Activated naive CD4-positive, alpha-beta T cell treated with anti-CD3 and anti-CD28 coated beads for 36 hours (primary cell): ENCODE measurements at regions not wholly inside any gene's neighbourhood (a gene's known extent, or its start where the extent isn't known, plus 50 kb on each side); places are given as distances from the start of the nearest gene placed in this dataset.

Experiments used
- CTCF ChIA-PET: fragments of 350-600 bp; sonication (Branson Sonifier 250); formaldehyde crosslinking; loops from one replicate; lab custom pipeline; 2021; ENCODE audit warnings: antibody characterized with exemption; lab: Charles Lee
- DNase-seq: peaks from one replicate; pipeline ENCODE4 v3.0.0-alpha.2; 2020
- H3K27ac Mint-ChIP-seq: one replicate; pipeline ENCODE4 v1.8.0; 2021; ENCODE audit warnings: mild to moderate bottlenecking, mixed read lengths
- H3K27me3 Mint-ChIP-seq: one replicate; pipeline ENCODE4 v1.8.0; 2021; ENCODE audit warnings: low read depth, mixed read lengths
- H3K36me3 Mint-ChIP-seq: one replicate; pipeline ENCODE4 v1.8.0; 2021; ENCODE audit warnings: low read depth, mixed read lengths
- H3K4me1 Mint-ChIP-seq: one replicate; pipeline ENCODE4 v1.8.0; 2021; ENCODE audit warnings: low read depth, mixed read lengths
- H3K4me3 Mint-ChIP-seq: one replicate; pipeline ENCODE4 v1.8.0; 2021; ENCODE audit warnings: mild to moderate bottlenecking, moderate library complexity, mixed read lengths
- H3K9me3 Mint-ChIP-seq: one replicate; pipeline ENCODE4 v1.8.0; 2021; ENCODE audit warnings: mixed read lengths
- intact Hi-C: fragments of 100-400 bp; cut with micrococcal nuclease; formaldehyde crosslinking; loops from one replicate; pipeline ENCODE4 v1.15.1; 2023

GRCh38 chr5:124414973-124415372, 331.5 kb downstream of the ZNF608 start:
- intact Hi-C loops, result no loop called here
- Mint-ChIP-seq H3K27me3 (no peaks in the 10 kb centered on the region), H3K4me3 (no peak overlapping the region), H3K9me3 (no peaks in the 10 kb centered on the region), H3K27ac (no peak overlapping the region), H3K36me3 (no peaks in the 10 kb centered on the region), H3K4me1 (no peaks in the 10 kb centered on the region)
- CTCF ChIA-PET, result no interaction called here
- no peak for DNase-seq

GRCh38 chr5:124410539-124411488, 335.6 kb downstream of the ZNF608 start:
- Mint-ChIP-seq H3K36me3 (no peaks in the 10 kb centered on the region), H3K9me3 (no peaks in the 10 kb centered on the region), H3K4me1 (no peaks in the 10 kb centered on the region), H3K27me3 (no peaks in the 10 kb centered on the region), H3K27ac (no peak overlapping the region), H3K4me3 (no peak overlapping the region)
- DNase-seq, result no peak
- CTCF ChIA-PET, result no interaction called here
- intact Hi-C loops, result no loop called here

GRCh38 chr5:124408738-124409453, 337.5 kb downstream of the ZNF608 start:
- Mint-ChIP-seq H3K4me1 (no peaks in the 10 kb centered on the region), H3K27ac (no peak overlapping the region), H3K4me3 (no peak overlapping the region), H3K9me3 (no peaks in the 10 kb centered on the region), H3K27me3 (no peaks in the 10 kb centered on the region), H3K36me3 (no peaks in the 10 kb centered on the region)
- CTCF ChIA-PET, result no interaction called here
- no peak for DNase-seq
- intact Hi-C loops, result no loop called here

GRCh38 chr5:124404796-124405195, 341.6 kb downstream of the ZNF608 start:
- CTCF ChIA-PET, result no interaction called here
- no peak overlapping the region for H3K4me3 Mint-ChIP-seq
- no peak for DNase-seq
- no peak overlapping the region for H3K27ac Mint-ChIP-seq
- H3K4me1 Mint-ChIP-seq, result no peaks in the 10 kb centered on the region
- H3K27me3 Mint-ChIP-seq, result no peaks in the 10 kb centered on the region
- H3K36me3 Mint-ChIP-seq, result no peaks in the 10 kb centered on the region
- intact Hi-C loops, result no loop called here
- no peaks in the 10 kb centered on the region for H3K9me3 Mint-ChIP-seq

DNA sequence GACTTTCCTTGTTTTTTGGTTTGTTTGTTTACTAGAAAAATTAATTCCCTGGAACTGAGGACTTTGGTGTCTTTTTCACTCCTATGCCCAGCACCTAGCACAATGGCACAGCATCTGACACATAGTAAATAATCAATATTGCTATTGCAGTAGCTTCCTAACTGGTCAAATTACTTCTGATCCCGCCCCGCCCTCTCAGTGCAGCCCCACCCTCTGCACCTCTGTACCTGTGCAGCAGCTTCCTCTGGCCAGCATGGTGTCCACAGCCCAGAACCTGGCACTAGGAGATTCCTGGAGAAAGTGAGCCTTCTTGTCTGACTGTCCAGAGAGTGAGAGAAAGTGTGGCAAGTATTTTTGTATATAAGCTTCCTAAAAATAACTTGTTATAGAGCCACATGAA, 343.2 kb downstream of the ZNF608 start:
- no peaks in the 10 kb centered on the region for H3K9me3 Mint-ChIP-seq
- no peak overlapping the region for H3K27ac Mint-ChIP-seq
- no peak for DNase-seq
- H3K4me3 Mint-ChIP-seq, result no peak overlapping the region
- no peaks in the 10 kb centered on the region for H3K4me1 Mint-ChIP-seq
- intact Hi-C loops, result no loop called here
- no peaks in the 10 kb centered on the region for H3K27me3 Mint-ChIP-seq
- CTCF ChIA-PET, result no interaction called here
- H3K36me3 Mint-ChIP-seq, result no peaks in the 10 kb centered on the region

DNA sequence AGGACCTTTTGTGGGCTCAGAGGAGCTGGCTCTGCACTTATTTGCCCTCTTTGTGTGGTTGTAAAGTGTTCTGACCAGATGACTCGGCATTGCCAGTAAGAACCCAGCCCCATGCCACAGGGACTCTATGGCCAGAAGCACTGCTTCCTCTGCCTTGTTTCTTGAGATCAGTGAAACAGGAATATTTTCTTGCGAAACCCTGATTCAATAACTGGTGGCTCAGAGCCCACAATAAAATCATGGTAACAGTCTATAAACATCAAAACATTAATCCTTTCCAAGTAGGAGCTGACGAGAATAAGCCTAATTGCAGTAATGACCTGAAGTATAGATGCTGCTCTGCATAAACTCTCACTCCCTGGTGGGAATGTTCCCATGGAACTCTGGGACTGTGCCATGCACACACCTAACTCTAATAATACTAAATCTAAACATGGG, 344.3 kb downstream of the ZNF608 start:
- DNase-seq, result no peak
- CTCF ChIA-PET, result interaction anchor here (0.7 kb wide), 1 partner anchor 476 kb away, joined by 3 read pairs; no protein-coding TSS in a partner anchor
- Mint-ChIP-seq H3K36me3 (no peaks in the 10 kb centered on the region), H3K27me3 (no peaks in the 10 kb centered on the region), H3K4me3 (no peak overlapping the region), H3K27ac (no peak overlapping the region), H3K4me1 (no peaks in the 10 kb centered on the region), H3K9me3 (peaks cover 3% of the 10 kb centered on the region)
- intact Hi-C loops, result no loop called here

DNA sequence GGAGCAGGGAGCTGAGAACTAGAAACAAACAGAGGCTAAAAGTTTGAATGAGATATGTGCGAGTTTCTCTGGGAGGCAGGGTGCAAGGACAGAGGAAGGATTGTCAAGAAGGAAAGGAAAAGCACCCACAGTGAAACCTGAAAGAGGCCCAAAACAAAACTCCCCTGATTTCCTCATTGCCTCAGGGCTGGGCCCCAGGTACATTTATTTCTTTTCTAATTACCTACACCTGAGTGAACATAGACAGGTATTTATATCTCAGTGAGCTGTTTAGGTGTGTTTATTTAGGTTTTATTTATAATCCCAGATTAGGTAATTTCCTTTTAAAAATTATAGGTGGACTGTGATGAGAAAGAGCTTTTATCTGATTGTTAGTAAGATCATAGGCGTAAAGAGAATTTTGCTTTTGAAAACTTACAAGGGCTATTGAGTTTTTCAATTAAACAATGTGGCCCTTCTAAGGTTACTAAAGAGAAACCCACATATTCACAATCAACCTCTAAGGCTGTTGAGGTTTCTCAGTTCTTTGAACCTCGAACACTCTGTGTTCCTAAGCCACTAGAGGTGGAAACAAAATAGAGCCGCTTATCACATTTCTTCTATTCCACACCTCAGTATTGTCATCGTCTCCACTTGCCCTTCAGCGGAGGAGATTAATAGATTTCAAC, 344.8 kb downstream of the ZNF608 start:
- no peaks in the 10 kb centered on the region for H3K27me3 Mint-ChIP-seq
- H3K4me1 Mint-ChIP-seq, result no peaks in the 10 kb centered on the region
- H3K27ac Mint-ChIP-seq, result no peak overlapping the region
- no peak overlapping the region for H3K4me3 Mint-ChIP-seq
- no peak for DNase-seq
- H3K36me3 Mint-ChIP-seq, result no peaks in the 10 kb centered on the region
- CTCF ChIA-PET, result no interaction called here
- intact Hi-C loops, result no loop called here
- H3K9me3 Mint-ChIP-seq, result peaks cover 3% of the 10 kb centered on the region

DNA sequence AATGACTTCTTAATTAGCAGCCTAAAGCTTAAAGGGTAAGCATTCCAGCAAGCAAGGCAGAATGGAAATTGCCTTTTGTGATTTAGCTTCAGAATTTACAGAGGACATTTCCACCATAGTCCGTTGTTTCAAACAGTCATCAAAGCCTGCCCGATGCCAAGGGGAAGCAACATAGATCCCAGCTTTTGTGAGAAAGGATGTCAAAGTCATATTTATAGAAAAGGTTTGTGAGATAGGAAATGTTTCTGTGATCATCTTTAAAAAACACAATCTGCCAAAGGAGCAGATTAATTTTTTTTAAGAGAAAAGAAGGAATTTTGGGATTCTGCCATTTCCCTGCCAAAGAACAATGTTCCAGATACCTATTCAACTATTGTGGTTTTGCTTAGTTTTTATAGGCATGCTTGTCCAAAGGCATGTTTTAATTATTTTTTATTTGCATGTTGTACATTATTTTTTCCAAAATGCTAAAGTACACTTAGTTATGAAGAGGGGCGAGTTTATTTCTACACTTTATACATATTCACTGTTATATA, 346.9 kb downstream of the ZNF608 start:
- DNase-seq, result no peak
- H3K4me1 Mint-ChIP-seq, result no peaks in the 10 kb centered on the region
- intact Hi-C loops, result no loop called here
- H3K27ac Mint-ChIP-seq, result no peak overlapping the region
- H3K27me3 Mint-ChIP-seq, result no peaks in the 10 kb centered on the region
- CTCF ChIA-PET, result no interaction called here
- no peak overlapping the region for H3K4me3 Mint-ChIP-seq
- peaks cover 3% of the 10 kb centered on the region for H3K9me3 Mint-ChIP-seq
- H3K36me3 Mint-ChIP-seq, result no peaks in the 10 kb centered on the region

DNA sequence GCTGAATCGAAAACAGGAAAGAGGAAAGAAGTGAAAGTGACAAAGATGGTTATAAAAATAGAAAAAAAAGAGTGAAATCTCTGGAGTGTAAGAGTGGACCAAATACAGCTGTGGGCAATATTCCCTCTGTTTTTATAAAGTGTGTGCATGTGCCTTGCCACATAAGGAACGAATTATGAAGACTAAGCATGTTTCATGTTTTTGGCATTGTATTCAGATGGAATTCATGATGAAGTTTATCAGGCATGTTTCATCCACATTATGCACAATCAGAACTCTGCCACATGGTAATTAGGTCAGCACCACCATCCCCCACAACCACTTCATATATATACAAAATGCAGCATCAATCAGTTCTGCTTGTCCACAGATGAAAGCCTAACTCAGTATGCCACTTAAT, 348.0 kb downstream of the ZNF608 start:
- Mint-ChIP-seq H3K9me3 (peaks cover 3% of the 10 kb centered on the region), H3K4me3 (no peak overlapping the region), H3K36me3 (no peaks in the 10 kb centered on the region), H3K27me3 (no peaks in the 10 kb centered on the region), H3K4me1 (no peaks in the 10 kb centered on the region), H3K27ac (no peak overlapping the region)
- CTCF ChIA-PET, result no interaction called here
- DNase-seq, result no peak
- intact Hi-C loops, result no loop called here

GRCh38 chr5:124397317-124397716, 349.1 kb downstream of the ZNF608 start:
- Mint-ChIP-seq H3K4me1 (no peaks in the 10 kb centered on the region), H3K27ac (no peak overlapping the region), H3K9me3 (peaks cover 3% of the 10 kb centered on the region), H3K27me3 (no peaks in the 10 kb centered on the region), H3K4me3 (no peak overlapping the region), H3K36me3 (no peaks in the 10 kb centered on the region)
- CTCF ChIA-PET, result no interaction called here
- DNase-seq, result no peak
- intact Hi-C loops, result no loop called here

- Mint-ChIP-seq H3K4me3 (no peak overlapping the region), H3K9me3 (peaks cover 3% of the 10 kb centered on the region)
- CTCF ChIA-PET, result no interaction called here
Observed at GRCh38 chr5:124395926-124396325, 350.5 kb downstream of the ZNF608 start.

DNA sequence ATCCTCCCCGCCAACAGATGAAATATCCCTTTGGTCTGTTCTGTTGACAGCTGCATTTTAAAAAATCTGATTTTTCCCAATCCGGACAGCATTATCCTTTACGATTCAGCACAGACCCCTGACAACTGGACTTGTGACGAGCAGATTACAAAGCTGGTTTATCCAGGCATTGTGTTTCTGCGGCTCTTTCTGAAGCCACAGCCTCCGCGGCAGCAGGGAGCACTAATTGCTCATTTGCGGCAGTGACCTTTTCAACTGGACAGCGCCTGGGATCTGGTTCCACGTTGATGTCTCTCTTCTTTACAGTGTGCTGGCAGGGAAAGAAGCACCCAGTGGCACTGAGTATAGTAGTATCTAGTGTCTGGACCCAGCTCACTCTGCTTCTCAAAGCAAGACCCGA, 351.2 kb downstream of the ZNF608 start:
- Mint-ChIP-seq H3K36me3 (no peaks in the 10 kb centered on the region), H3K4me3 (no peak overlapping the region), H3K4me1 (no peaks in the 10 kb centered on the region), H3K9me3 (peaks cover 3% of the 10 kb centered on the region), H3K27ac (no peak overlapping the region), H3K27me3 (no peaks in the 10 kb centered on the region)
- CTCF ChIA-PET, result no interaction called here
- no peak for DNase-seq
- intact Hi-C loops, result no loop called here

More at GRCh38 chr5:124395926-124396325, 350.5 kb downstream of the ZNF608 start:
- no peak for DNase-seq
- no peaks in the 10 kb centered on the region for H3K27me3 Mint-ChIP-seq
- no peaks in the 10 kb centered on the region for H3K4me1 Mint-ChIP-seq
- intact Hi-C loops, result no loop called here
- H3K27ac Mint-ChIP-seq, result no peak overlapping the region
- no peaks in the 10 kb centered on the region for H3K36me3 Mint-ChIP-seq
